Esophagus muscularis mucosa (tissue), 4 donors: ENCODE measurements at regions not wholly inside any gene's neighbourhood (a gene's known extent, or its start where the extent isn't known, plus 50 kb on each side); places are given as distances from the start of the nearest gene placed in this dataset.

Experiments used
- DNase-seq: peaks from one replicate; pipeline ENCODE4 v3.0.0-alpha.2; 2017; ENCODE audit errors: extremely low spot score
- H3K27ac ChIP-seq, 4 donors: fragments of 200-600 bp; sonication (generic); replicated peaks in 1 of 4; 1 replicate in 3 of 4; 2 replicates in 1 of 4; pipeline ENCODE4 v1.5.1; 2016 to 2019; ENCODE audit warnings: mild to moderate bottlenecking in 1 of 4
- H3K27me3 ChIP-seq, 4 donors: fragments of 200-600 bp; sonication (generic); one replicate each; pipeline versions ENCODE4 v1.5.1 to v1.6.0; 2016 to 2019
- H3K36me3 ChIP-seq, 4 donors: fragments of 200-600 bp; sonication (generic); one replicate each; pipeline ENCODE4 v1.5.1; 2016 to 2019
- H3K4me1 ChIP-seq, 4 donors: fragments of 200-600 bp; sonication (generic); one replicate each; pipeline ENCODE4 v1.5.1; 2016 to 2019
- H3K4me3 ChIP-seq, 4 donors: fragments of 200-600 bp; sonication (generic); 1 replicate in 2 of 4; 2 replicates in 2 of 4; pipeline ENCODE4 v1.5.1; 2016 to 2019; ENCODE audit warnings: mild to moderate bottlenecking in 4 of 4, moderate library complexity in 1 of 4
- H3K9me3 ChIP-seq, 4 donors: fragments of 200-600 bp; sonication (generic); 1 replicate in 3 of 4; 2 replicates in 1 of 4; pipeline ENCODE4 v1.5.1; 2016 to 2019
- CTCF ChIP-seq, 3 experiments: fragments of 200-600 bp in 2 of 3; fragments of 450-650 bp in 1 of 3; sonication (generic) in 2 of 3; IDR thresholded peaks; one replicate each; pipeline ENCODE4 v1.5.1; 2017 to 2019; ENCODE audit warnings: antibody characterized with exemption in 3 of 3, mild to moderate bottlenecking in 2 of 3, moderate library complexity in 1 of 3
- EP300 ChIP-seq: sonication (generic); formaldehyde crosslinking; IDR thresholded peaks from one replicate; pipeline ENCODE4 v1.6.1; 2017; ENCODE audit warnings: antibody characterized with exemption
- POLR2A ChIP-seq: fragments of 450-650 bp; IDR thresholded peaks from one replicate; pipeline ENCODE4 v1.6.1; 2017; ENCODE audit warnings: antibody characterized with exemption, moderate library complexity, mild to moderate bottlenecking, low read depth
- POLR2AphosphoS5 ChIP-seq, 2 donors: sonication (generic); formaldehyde crosslinking; IDR thresholded peaks; one replicate each; pipeline ENCODE4 v1.6.1; 2017; ENCODE audit warnings: antibody characterized with exemption in 2 of 2
- WGBS: methylation state at CpG from one replicate; pipeline ENCODE4 v1.1.5; 2018; 5-methylcytosine and 5-hydroxymethylcytosine counted together
- intact Hi-C: fragments of 100-400 bp; cut with DNase I; formaldehyde crosslinking; loops from one replicate; pipeline ENCODE4 v1.15.1; 2023

- 46% methylated on average over 15 of the region's 15 CpGs for WGBS
- Histone ChIP-seq H3K9me3 (no peaks in the 10 kb centered on the region), H3K36me3 (no peaks in the 10 kb centered on the region), H3K27me3 (no peaks in the 10 kb centered on the region), H3K4me3 (no peak overlapping the region), H3K4me1 (peaks cover 13 to 79% (median 67%) of the 10 kb centered on the region in 4 donors), H3K27ac (peak overlapping the region; percentile 53 to 86 (median 78))
- no peak for TF ChIP-seq POLR2A
- no peak for TF ChIP-seq CTCF (IDR thresholded peaks at IDR 0.05)
- TF ChIP-seq EP300 = peak; percentile 24
- peak; percentile 21 to 66 for TF ChIP-seq POLR2AphosphoS5 (IDR thresholded peaks at IDR 0.05)
- no peak for DNase-seq
- intact Hi-C loops = no loop called here
These were observed 55.5 kb upstream of the HS6ST1 start for GRCh38 chr2:128374001-128374710.

GRCh38 chr2:128374711-128375413 is 56.2 kb upstream of the HS6ST1 start:
- 56% methylated on average over 18 of the region's 19 CpGs for WGBS
- Histone ChIP-seq H3K27me3 (no peaks in the 10 kb centered on the region), H3K9me3 (no peaks in the 10 kb centered on the region), H3K4me1 (peaks cover 20 to 82% (median 71%) of the 10 kb centered on the region in 4 donors), H3K36me3 (no peaks in the 10 kb centered on the region), H3K4me3 (no peak overlapping the region), H3K27ac (peak overlapping the region; percentile 53 to 86 (median 78))
- no peak for TF ChIP-seq POLR2A
- TF ChIP-seq EP300 = no peak
- peak in 1 of 2 donors; percentile 2 for TF ChIP-seq POLR2AphosphoS5 (IDR thresholded peaks at IDR 0.05)
- TF ChIP-seq CTCF (IDR thresholded peaks at IDR 0.05) = no peak
- no peak for DNase-seq
- intact Hi-C loops = no loop called here

GRCh38 chr2:128375454-128375853 is 56.8 kb upstream of the HS6ST1 start:
- no peak for TF ChIP-seq POLR2A
- peak; percentile 33 to 38 for TF ChIP-seq POLR2AphosphoS5 (IDR thresholded peaks at IDR 0.05)
- no peak for TF ChIP-seq EP300
- TF ChIP-seq CTCF (IDR thresholded peaks at IDR 0.05) = no peak
- intact Hi-C loops = no loop called here
- H3K9me3 ChIP-seq = no peaks in the 10 kb centered on the region
- H3K27me3 ChIP-seq = no peaks in the 10 kb centered on the region
- 62% methylated on average over 5 of the region's 7 CpGs for WGBS
- peaks cover 25 to 82% (median 77%) of the 10 kb centered on the region in 4 donors for H3K4me1 ChIP-seq
- no peaks in the 10 kb centered on the region for H3K36me3 ChIP-seq
- H3K4me3 ChIP-seq = no peak overlapping the region
- no peak for DNase-seq
- H3K27ac ChIP-seq = peak overlapping the region; percentile 53 to 86 (median 78)

GRCh38 chr2:128376241-128377041 is 57.8 kb upstream of the HS6ST1 start:
- Histone ChIP-seq H3K9me3 (no peaks in the 10 kb centered on the region), H3K4me1 (peaks cover 31 to 89% (median 86%) of the 10 kb centered on the region in 4 donors), H3K27me3 (no peaks in the 10 kb centered on the region), H3K27ac (peak overlapping the region; percentile 53 to 86 (median 78)), H3K4me3 (no peak overlapping the region), H3K36me3 (no peaks in the 10 kb centered on the region)
- intact Hi-C loops = no loop called here
- TF ChIP-seq POLR2AphosphoS5 (IDR thresholded peaks at IDR 0.05) = no peak
- TF ChIP-seq CTCF (IDR thresholded peaks at IDR 0.05) = no peak
- TF ChIP-seq EP300 = no peak
- no peak for TF ChIP-seq POLR2A
- no peak for DNase-seq
- 92% methylated on average over 7 of the region's 17 CpGs for WGBS
